GM12878 (cell line): ENCODE measurements at regions not wholly inside any gene's neighbourhood (a gene's known extent, or its start where the extent isn't known, plus 50 kb on each side); places are given as distances from the start of the nearest gene placed in this dataset.

Source experiments
- ATAC-seq: fragments of 200-7000 bp; cut with Tn5 transposase; 3 replicates; pipeline ENCODE4 v1.9.1; 2020; ENCODE audit warnings: mild to moderate bottlenecking, moderate library complexity
- BruUV-seq: library from RNA; stranded (reverse); fragments of 400-500 nt; replicated peaks from 2 replicates; lab custom pipeline; 2021; lab: Mats Ljungman, UMichigan
- CTCF ChIA-PET: fragments of 300-600 bp; sonication (Branson Sonifier 250); formaldehyde crosslinking; extraction: SDS; loops from one replicate; lab custom pipeline; 2021; ENCODE audit warnings: inconsistent platforms; lab: Yijun Ruan, JAX
- POLR2A ChIA-PET: fragments of 350-600 bp; formaldehyde crosslinking; extraction: SDS; loops from one replicate; lab custom pipeline; 2021; ENCODE audit warnings: inconsistent platforms; lab: Charles Lee
- RAD21 ChIA-PET: fragments of 300-600 bp; sonication (Branson Sonifier 250); formaldehyde crosslinking; loops from one replicate; lab custom pipeline; 2023; ENCODE audit warnings: antibody characterized with exemption; ENCODE audit not compliant: unreplicated experiment; lab: Charles Lee
- SMC1A ChIA-PET: fragments of 300-600 bp; sonication (Branson Sonifier 250); formaldehyde crosslinking; loops from one replicate; lab custom pipeline; 2023; ENCODE audit not compliant: unreplicated experiment, uncharacterized antibody; lab: Charles Lee
- DNase-seq: peaks from one replicate; pipeline ENCODE4 v3.0.0-alpha.2; 2011; ENCODE audit warnings: low read depth, low spot score
- FAIRE-seq: peaks from 3 replicates; lab custom pipeline; 2011; peaks lifted over from hg19 to GRCh38; lab: Jason Lieb, UNC
- H2AFZ ChIP-seq: 2 replicates; pipeline ENCODE4 v1.6.0; 2011; ENCODE audit warnings: low read depth, low read length, control low read depth; ENCODE audit not compliant: control insufficient read depth
- H3K27ac ChIP-seq: 2 replicates; pipeline ENCODE4 v1.5.1; 2011; ENCODE audit warnings: control low read depth; ENCODE audit not compliant: control insufficient read depth, insufficient read depth
- H3K27me3 ChIP-seq, 2 experiments: replicated peaks in 1 of 2; 2 replicates each; pipeline versions ENCODE4 v1.6.0 to v1.6.1; 2011; ENCODE audit warnings: low read length in 1 of 2; ENCODE audit not compliant: control insufficient read depth in 2 of 2, insufficient read depth in 2 of 2
- H3K36me3 ChIP-seq, 2 experiments: 2 replicates each; pipeline ENCODE4 v1.5.1; 2011; ENCODE audit warnings: low read length in 1 of 2; ENCODE audit not compliant: control insufficient read depth in 2 of 2, insufficient read depth in 2 of 2
- H3K4me1 ChIP-seq: 2 replicates; pipeline ENCODE4 v1.6.1; 2011; ENCODE audit warnings: mild to moderate bottlenecking, low read length, moderate library complexity, mixed read lengths; ENCODE audit not compliant: control insufficient read depth, insufficient read depth
- H3K4me2 ChIP-seq: 2 replicates; pipeline ENCODE4 v1.6.0; 2011; ENCODE audit warnings: control low read depth; ENCODE audit not compliant: control insufficient read depth, insufficient read depth
- H3K4me3 ChIP-seq: fragments of 200-600 bp; sonication (generic); 2 replicates; pipeline ENCODE4 v1.5.1; 2016
- H3K79me2 ChIP-seq: 2 replicates; pipeline ENCODE4 v1.6.0; 2011; ENCODE audit warnings: low read length; ENCODE audit not compliant: control insufficient read depth, insufficient read depth
- H3K9ac ChIP-seq: 2 replicates; pipeline ENCODE4 v1.8.0; 2011; ENCODE audit warnings: low read length, control low read depth, mixed read lengths; ENCODE audit not compliant: control insufficient read depth, insufficient read depth
- H3K9me3 ChIP-seq: replicated peaks from 3 replicates; pipeline ENCODE4 v1.5.1; 2011; ENCODE audit warnings: mild to moderate bottlenecking, low read length; ENCODE audit not compliant: control insufficient read depth, insufficient read depth
- H4K20me1 ChIP-seq: 2 replicates; pipeline ENCODE4 v1.6.0; 2011; ENCODE audit not compliant: control insufficient read depth, insufficient read depth
- CHD4 ChIP-seq: fragments of 200-600 bp; sonication (generic); IDR thresholded peaks from 2 replicates; pipeline ENCODE4 v1.6.1; 2016; ENCODE audit warnings: mild to moderate bottlenecking
- ETV6 ChIP-seq, 2 experiments: fragments of 450-650 bp in 1 of 2; IDR thresholded peaks in 1 of 2; conservative IDR thresholded peaks in 1 of 2; 2 replicates each; pipeline ENCODE4 v1.6.1; 2014; ENCODE audit warnings: antibody characterized with exemption in 1 of 2, borderline replicate concordance in 1 of 2, low read depth in 1 of 2, mild to moderate bottlenecking in 1 of 2, moderate library complexity in 1 of 2
- IKZF1 ChIP-seq: fragments of 450-650 bp; conservative IDR thresholded peaks from 2 replicates; pipeline ENCODE4 v1.6.1; 2017; ENCODE audit warnings: antibody characterized with exemption, mild to moderate bottlenecking
- TARDBP ChIP-seq: IDR thresholded peaks from 2 replicates; pipeline ENCODE4 v1.6.1; 2016; ENCODE audit warnings: borderline replicate concordance
- ZBTB11 ChIP-seq: fragments of 450-650 bp; formaldehyde crosslinking; IDR thresholded peaks from 2 replicates; pipeline ENCODE4 v1.5.0; 2022; ENCODE audit warnings: mild to moderate bottlenecking, missing genetic modification characterization
- ZBTB33 ChIP-seq: fragments of 450-650 bp; IDR thresholded peaks from 2 replicates; pipeline ENCODE4 v1.6.1; 2017; ENCODE audit warnings: mild to moderate bottlenecking
- WGBS: methylation state at CpG from one replicate; pipeline ENCODE4 v1.1.6; 2016; ENCODE audit warnings: low lambda C conversion rate; ENCODE audit not compliant: insufficient replicate concordance, insufficient coverage; ENCODE audit errors: missing lambda C conversion rate; 5-methylcytosine and 5-hydroxymethylcytosine counted together
- in situ Hi-C: fragments of 300-500 bp; cut with MboI; formaldehyde crosslinking; loops from 9 replicates; pipeline ENCODE4 v1.14.3; 2018; ENCODE audit warnings: mixed read lengths
- intact Hi-C: fragments of 100-400 bp; cut with micrococcal nuclease; formaldehyde crosslinking; loops from one replicate; pipeline ENCODE4 v1.14.2; 2022; ENCODE audit not compliant: unreplicated experiment

- TF ChIP-seq ZBTB33 = no peak
- TF ChIP-seq, all 136 proteins: peak for 0
These were observed 199.4 kb downstream of the ZEB2 start (continued) for GRCh38 chr2:144320491-144320890.

- Histone ChIP-seq H3K9me3 (peaks cover 5% of the 10 kb centered on the region), H3K4me2 (no peak overlapping the region), H4K20me1 (no peaks in the 10 kb centered on the region), H3K9ac (no peak overlapping the region)
- no peak for ATAC-seq
- no peak for TF ChIP-seq IKZF1
- TF ChIP-seq ZBTB11 (CRISPR knock-in tag) = no peak
- TF ChIP-seq CHD4 = no peak
- peak in 1 of 2 experiments; percentile 16; a peak in 1 of 4 replicates for TF ChIP-seq ETV6 (conservative IDR thresholded peaks at IDR 0.05 in 1 of 2, IDR thresholded peaks at IDR 0.05 in 1 of 2; ENCODE audit: borderline replicate concordance in 1 of 2, low read depth in 1 of 2)
- TF ChIP-seq TARDBP = no peak
- TF ChIP-seq, all 136 proteins: peak for 1
- intact Hi-C loops (no loop called here), in situ Hi-C loops (no loop called here)
- 90% methylated on average over 2 of the region's 2 CpGs for WGBS
- no peaks in the 10 kb centered on the region for H3K27me3 ChIP-seq
- H3K4me1 ChIP-seq = no peaks in the 10 kb centered on the region
- SMC1A ChIA-PET = interaction anchor here (1.3 kb wide), 1 partner anchor 155 kb away, joined by 3 read pairs; no protein-coding TSS in a partner anchor
- FAIRE-seq (no peak), DNase-seq (no peak)
- H3K79me2 ChIP-seq = no peaks in the 10 kb centered on the region; the same call in none of the 2 replicates
- BruUV-seq = no TSS peak
- no peak overlapping the region for H3K4me3 ChIP-seq
- H2AFZ ChIP-seq = no peak overlapping the region
- POLR2A ChIA-PET = no interaction called here
- CTCF ChIA-PET = interaction anchor here (0.6 to 1.5 kb wide), 2 partner anchors 12 to 64 kb away, joined by 3 to 6 read pairs; no protein-coding TSS in a partner anchor
- H3K36me3 ChIP-seq = peaks cover 0 to 2% of the 10 kb centered on the region in 2 experiments; a peak in 2 of 4 replicates
- RAD21 ChIA-PET = no interaction called here
- no peak overlapping the region for H3K27ac ChIP-seq
These were observed 202.7 kb downstream of the ZEB2 start for GRCh38 chr2:144317071-144317738.
